ENCODE measurements at regions not wholly inside any gene's neighbourhood (a gene's known extent, or its start where the extent isn't known, plus 50 kb on each side); places are given as distances from the start of the nearest gene placed in this dataset.

DNA sequence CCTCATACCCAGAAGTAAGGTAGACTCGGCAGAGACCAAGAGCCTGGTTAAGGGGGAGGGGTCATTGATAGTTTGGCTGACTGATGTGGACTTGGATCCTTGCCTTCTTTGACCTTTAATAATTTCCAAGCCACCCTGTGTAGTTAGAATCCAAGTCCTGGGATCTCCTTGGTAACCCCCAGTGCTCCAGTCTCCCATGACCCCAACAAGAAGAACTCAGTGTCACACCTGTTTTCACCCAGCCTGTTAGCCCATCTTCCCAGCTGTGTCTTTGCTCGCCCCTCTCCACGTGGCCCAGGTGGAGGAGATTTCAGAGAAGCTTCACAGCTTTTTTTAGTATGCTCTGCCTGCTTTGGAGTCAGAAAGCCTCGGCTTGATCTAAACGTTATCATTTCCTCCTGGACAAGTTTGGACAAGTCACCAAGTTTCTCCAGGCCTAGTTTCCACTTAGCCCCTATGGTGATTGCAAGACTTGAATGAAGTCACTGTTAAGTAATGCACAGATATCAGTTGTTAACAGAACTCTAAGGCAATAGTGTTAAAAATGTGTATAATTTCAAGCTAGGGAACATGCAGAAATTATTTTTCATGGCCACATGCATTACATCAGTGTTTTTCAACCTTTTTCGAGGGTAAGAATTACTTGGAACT is 170.0 kb downstream of the TMEM38B start:
- no peak for DNase-seq

DNA sequence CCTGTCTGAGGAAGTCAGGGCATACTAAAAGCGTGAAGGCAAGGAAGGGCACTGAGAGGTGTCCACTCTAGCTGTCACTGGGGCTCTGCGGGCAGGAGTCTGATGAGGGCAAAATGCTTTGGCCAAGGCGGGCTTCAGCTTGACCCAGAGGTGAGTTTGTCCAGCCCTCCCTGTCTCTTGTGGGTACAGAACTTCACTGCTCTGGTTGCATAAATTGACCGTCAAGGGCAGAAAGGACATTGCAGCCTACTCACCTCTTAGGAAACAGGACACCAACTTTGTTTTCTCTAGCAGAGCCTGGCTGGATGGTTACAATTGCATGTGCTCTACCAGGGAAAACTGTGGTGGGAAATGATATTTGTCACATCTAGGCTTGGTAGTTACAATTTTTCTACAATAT is 170.9 kb downstream of the TMEM38B start:
- DNase-seq: no peak

DNA sequence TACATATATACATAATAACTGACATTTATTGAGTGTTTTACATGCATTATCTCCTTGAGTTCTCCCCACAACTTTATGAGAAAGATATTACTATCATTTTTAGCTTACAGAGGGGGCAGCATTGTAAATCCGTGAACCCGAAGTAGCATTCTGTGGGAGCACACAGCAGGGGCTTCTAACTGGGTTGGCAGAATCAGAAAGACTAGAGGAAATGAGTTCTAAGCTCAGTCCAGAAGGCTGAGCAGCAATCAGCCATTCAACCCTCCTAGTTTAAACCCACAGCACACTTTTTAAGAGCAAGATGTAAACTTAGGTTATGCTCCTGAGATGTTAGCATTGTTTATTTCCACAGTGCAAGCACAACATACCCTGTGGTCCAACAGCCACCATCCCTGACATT is 177.2 kb downstream of the TMEM38B start:
- DNase-seq: no peak

DNA sequence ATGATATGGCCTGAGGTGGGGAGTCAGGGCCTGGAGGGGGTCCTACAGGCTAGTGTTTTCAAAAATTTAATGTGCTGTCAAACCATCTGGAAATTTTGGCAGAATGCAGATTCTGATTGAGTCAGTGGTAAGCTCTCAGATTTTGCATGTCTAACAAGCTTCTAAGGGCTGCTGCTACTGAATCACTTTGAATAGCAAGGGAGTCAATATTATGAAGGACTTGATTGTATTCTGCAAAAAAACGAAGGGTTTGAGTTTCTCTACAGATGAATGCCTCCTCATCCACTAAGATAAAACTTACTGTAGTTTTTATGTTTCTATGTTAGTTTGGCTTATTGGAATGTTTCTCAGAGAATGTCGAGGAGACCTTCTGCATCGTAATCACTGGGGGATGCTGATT is 179.5 kb downstream of the TMEM38B start:
- no peak for DNase-seq

DNA sequence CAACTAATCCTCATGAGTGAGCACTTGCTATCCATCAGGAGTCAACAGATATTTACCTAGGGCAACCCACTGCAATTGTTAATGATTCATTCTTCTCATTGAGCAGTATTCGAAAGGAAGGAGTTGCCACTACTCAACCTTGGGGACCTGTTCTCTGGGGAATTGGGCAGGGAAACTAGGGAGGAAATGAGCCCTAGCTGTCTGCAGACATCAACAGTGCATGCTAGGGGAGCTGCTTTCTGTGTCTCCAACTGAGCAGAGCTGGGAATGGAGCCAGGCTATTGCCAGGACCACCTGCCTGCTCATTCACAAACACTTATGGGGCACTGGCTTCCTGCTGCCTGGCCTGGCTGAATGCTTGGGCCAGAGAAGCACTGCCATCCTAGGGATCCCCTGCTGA is 183.4 kb downstream of the TMEM38B start:
- no peak for DNase-seq

DNA sequence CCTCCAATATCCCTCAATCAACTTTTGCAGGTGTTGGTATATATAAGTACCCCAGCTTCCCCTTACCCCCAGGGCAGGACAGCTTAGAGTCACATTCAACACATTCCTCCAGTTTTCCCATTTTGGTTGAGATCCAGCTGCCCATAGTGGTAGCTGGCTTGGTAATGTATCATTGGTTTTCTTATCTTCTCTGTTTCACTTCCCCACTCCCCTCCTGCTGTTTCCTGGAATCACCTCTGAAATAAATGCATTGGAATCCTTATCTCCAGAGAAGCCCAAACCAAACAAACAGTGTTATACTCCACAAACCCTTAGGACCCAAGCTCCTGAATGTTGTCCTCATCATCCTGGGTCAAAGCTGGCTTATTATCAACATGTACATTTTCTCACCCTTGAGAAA is 184.8 kb downstream of the TMEM38B start:
- no peak for DNase-seq

DNA sequence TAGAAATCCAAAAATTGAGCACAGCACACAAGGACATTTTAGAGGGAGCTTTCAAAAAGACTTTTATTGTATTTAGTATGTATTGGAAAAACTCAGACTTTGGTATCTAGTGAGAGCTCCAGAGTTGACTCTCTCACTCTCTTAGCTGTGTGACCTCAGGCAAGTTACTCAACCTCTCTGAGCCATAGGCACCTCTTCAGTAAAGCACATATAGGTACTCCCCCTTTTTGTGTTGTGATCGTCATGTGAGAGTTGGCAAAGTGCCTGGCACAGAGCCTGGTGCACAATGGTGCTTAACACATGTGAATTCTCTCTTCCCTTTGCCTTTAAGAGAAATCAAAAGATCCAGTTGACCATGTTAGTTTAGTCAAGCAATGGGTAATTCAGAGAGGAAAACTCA is 186.2 kb downstream of the TMEM38B start:
- DNase-seq: no peak

DNA sequence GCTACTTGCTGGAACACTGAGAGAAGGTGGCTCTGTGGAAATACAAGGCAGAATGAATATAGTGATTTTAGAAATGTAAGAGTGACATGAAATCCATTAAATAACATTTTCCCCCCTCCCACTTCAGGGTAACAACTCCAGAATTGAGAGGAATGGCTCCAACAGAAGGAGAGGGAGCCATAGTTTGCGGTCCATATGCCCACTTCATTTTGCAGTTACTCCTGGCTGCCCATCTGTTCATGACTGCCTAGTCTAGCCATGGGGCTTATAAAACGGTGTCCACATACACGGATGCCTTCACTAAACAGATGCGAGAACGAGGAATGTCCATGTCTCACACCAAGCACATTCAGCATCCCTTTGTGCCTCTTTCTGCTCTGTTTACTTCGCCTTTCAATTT is 186.7 kb downstream of the TMEM38B start:
- DNase-seq: no peak

DNA sequence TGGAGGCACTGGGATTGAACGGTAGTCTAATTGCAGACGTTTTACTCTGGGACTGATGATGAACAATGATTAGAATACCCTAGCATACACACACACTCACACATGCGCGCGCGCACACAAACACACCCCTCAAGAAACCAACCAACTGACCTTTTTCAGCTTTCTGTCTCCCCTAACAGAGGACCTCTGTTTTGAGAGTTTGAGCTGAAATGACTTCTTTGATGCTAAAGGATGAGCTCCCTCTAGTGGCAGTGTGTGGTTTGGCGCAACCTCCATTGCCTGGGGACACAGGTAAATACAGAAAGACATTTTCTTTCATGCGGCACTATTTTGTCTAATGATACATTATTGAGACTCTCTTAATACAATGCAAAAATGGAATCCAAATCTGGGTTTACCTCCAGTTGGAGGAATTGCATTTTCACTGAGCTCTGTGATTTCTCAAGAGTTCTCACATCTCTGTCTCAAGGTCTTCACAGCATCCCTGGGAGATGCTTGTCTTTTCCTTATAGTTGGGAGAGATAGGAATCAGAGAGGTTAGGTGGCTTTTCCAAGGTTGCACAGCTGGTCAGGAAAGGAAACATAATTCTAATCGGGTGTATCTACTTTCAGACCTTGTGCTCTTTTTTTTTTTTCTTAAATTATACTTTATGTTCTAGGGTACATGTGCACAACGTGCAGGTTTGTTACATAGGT is 187.5 kb downstream of the TMEM38B start:
- DNase-seq: peak; percentile 63

DNA sequence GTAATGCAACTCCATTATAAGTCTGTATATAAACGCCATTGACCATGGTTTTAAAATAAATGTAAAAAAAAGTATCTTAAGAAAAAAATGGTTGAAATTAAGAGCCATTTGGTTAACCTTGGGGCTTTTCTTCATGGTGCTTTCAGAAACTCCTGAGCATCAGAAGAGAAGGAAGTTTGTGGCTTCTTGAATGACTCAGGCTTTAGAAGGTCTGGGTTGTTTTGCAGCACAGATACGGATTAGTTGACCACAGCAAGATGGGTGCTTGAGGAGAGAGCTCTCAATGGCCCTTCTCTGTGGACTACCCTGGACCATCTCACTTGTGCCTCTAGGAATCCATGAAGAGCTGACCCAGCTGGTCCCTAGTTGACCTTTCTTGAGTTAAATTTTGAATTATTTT is 189.5 kb downstream of the TMEM38B start:
- peak; percentile 52 for DNase-seq

DNA sequence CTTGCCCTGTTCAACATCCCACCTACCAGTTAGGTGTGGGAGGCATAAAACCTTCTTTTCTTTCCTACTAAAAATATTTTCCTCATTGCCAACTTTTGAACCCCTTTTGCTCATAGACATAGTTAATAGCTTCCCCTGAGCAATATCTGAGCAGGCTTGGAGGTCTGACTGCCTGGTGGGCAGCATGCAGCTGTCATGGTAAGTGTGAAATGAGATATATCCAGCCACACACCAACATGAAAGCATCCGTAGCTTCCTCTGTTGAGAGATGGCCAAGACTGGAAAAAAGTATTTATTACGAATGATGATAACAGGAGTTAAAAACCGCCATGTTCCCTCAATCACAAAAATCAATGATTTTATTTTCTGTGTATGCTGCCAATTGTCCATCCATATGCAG is 190.1 kb downstream of the TMEM38B start:
- no peak for DNase-seq

DNA sequence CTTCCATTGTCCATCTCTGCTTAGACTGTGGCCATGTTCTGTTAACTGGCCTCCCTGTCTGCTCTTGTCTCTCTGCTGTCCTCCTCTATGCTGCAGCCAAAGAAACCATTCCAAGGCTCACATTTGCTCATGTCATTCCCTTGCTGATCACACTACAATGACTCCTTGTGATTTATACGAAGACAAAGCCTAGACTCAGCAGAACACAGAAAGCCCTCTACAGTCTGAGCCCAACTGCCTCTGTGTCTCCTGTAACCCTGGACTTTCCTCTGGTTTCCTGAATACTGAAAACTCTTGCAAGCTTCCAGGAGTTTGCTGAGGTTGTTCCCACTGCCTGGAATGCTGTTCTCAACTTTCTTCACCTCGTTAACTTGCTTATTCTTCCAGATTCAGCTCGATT is 191.8 kb downstream of the TMEM38B start:
- DNase-seq: no peak

DNA sequence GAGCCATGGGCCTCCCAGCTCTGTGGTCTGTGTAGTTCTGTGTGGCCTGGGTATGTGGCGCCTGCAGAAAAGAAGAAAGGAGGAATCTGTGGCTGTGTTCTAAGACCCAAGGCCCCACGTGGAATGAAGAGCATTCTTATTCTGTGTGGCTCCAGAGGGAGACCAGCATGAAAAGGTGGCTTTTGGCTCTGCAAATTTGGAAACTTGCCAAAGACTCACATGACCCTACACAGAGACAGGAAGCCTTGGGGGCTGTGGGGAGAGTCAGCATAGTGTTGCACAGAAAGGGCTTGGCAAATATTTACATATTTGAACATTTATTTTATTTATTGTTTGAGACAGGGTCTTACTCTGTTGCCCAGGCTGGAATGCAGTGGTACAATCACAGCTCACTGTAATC is 193.3 kb downstream of the TMEM38B start:
- no peak for DNase-seq

DNA sequence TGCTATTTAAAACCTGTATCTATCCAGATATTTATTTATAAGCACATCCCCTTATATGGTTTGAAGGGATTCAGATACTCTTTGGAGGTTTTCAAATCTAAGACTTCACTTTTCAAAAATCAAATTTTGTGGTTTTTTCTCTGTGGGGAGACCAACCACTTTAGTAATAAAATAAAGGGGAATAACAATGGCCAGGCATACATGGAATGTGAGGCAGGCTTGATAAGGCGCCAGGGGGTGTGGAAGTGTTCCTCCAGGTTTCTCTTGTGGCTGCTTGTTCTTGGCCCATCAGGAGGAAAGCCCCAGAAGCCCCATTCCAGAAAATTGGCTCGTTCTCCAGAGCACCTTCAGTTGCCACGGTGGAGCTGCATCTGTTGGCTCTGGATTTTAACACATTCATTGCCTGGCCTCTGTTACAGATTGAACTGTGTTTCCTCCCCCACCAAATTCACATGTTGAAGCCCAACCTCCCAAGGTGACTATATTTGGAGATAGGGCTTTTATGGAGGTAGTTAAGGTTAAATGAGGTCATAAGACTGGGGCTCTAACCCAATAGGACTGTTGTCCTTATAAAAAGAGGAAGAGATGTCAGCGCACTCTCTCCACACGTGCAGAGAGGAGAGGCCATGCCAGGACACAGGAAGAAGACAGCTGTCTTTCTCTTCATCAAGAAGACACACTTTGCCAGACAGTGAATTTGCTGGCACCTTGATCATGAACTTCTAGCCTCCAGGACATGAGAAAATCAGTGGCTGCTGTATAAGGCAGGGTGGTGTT is 195.9 kb downstream of the TMEM38B start:
- DNase-seq: no peak

DNA sequence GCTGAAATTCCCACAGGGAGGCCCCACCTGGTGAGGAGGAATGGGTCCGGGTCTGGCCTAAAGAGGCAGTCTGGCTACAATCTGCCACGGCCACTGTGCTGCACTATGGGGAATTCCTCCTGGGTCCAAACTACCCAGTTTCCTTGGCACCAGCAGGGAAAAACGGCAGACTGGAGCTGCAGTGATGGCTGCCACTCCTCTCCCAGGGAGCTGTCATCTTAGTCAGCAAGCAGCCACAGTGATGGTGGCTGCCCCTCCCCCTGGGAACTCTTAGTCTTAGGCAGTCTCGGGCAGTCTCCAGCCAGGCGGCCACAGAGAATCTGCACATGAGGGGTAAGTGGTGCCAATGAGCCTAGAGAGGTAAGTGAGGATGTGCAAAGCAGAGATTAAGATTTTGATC is 205.8 kb downstream of the TMEM38B start:
- no peak for DNase-seq

DNA sequence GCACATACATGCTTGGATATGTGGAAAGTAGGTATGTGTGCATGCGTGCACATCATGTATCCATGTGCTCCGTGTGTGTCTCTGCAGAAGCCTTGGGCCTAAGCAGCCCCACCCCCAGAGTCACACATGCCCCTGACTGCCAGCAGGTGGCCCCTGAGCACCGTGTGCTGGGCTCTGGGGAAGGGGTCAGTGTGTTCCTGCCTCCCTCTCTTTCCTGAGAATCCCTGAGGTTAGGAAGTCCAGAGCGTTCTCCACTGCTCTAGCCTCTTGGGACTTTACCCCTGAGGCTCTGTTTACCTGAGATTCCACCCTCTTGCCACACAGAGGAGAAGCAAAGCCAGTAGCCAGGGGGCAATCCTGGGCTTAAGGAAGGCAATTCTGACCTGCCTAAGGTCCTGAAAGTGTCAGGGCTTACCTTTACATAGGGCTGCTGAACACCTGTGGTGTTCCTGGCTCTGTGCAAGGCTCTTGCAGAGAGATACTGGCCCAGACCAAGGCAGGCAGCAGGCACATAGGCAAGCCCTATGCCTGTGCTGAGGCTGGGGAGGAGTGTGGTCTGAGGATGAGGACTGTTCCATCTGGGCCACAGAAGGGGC is 207.3 kb downstream of the TMEM38B start:
- DNase-seq: peak; percentile 37

DNA sequence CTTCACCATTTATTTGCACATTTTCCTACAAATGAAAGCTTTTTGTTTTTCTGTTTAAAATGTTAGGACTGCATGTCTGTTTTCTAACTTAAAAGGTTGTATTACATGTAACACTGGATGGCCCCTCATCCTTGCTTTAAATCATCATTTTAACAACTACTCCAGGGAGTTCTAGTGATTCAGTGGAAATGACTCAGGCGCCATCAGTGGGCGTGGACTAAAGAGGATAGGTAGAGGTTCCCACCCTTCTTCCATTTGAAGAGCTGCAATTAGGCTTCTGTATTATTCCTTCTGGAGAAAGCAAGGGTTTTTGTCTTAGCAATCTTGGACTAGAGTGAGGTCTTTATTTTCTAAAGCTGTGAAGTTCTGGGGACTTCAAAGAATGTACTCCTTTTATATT is 213.7 kb downstream of the TMEM38B start:
- no peak for DNase-seq

DNA sequence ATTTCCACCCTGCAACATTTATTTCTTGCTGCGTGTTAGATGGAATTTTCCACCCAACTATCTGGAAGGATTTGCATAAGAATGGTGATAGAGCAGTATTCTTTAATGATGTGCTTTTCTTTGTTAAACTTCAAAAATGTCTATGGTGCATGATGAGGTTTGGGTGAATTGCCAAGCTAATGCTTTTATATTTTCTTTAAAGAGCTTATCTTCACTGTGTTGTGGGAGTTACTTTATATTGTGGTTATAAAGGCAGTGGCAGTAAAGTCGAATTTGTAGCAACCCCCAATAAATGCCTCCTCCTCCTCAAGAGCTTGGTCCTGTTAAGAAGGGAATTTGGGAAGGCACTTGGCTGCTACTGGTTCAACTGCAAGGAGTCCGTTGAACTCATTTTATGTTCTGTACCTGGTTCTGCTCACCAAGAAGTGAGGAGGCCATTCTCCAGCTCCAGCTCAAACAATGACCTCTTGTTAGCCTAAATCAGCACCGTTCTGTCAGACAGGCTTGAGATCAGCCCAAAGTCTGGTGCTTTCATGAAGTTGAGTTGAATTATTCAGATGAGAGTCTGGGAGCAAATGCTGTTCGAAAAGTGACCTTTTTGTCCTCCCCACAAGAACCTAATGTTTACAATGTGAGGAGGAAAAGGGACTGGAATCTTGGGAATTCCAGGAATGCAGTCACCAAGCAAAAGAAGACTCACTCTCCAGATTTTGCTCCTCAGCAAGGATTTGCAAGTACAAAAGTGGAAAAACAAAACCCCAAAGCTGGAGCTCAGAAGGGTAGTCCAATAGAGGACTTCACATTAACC is 217.0 kb downstream of the TMEM38B start:
- no peak for DNase-seq

DNA sequence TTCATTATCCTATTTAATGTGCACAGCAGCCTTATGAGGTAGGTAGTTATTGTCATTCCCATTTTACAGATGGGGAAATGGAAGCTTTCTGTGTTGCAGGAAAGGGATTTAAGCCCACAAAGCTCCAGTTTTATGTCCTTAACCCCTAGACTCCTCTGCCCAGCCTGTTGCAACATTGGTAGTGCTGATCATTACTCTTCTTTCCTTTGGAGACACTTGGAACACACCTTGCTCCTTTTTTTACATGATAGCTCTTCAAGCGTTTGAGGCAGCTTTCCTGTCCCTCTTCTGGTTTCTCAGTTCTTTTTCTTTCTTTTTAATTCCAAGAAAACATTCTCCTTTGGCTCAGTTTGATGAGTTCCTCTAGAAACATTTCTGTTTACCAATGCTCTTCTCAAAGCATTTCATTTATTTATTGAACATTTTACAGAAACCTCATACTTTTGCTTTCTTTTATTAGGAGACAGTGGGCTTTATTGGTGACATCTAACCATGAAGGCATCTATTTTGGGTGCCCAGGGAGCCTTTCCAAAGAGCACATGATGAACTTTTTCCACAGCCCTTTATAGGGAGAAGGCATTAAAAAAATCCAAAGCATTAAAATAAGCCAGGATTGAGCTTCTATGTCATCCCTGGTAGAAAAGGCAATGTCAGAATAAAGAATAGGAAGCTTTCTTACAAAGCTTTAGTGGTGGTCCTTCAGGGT is 218.0 kb downstream of the TMEM38B start:
- DNase-seq: no peak

DNA sequence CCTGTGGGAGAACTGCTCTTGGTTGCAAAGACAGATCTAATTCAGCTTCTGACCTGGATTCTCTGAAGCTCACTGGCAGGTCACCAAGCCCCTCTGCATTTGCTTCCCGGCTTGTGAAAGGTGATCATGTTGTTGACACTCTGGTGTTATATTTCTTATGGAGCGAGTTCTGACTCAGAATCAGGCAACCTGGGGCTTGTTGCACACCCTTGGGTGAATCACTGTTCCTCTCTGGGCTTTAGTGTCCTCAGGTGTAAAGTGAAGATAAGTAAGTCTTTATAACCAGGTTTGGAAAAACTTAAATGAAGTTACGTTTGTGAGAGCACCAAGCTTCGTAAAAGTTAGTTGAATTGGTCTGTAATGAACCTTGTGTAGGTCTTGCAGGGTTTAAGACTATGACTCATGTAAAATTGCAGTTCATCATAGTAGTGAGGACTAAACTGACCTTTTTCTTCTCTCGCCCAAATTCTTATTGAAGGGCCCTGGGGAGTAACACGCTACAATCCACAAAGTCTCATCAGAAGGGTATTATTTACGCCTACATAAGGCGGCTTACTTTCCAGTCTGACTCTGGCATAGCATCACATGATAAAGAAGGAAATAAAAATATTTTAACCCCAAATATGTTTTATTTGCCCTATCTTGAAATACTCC is 218.6 kb downstream of the TMEM38B start:
- DNase-seq: no peak

DNA sequence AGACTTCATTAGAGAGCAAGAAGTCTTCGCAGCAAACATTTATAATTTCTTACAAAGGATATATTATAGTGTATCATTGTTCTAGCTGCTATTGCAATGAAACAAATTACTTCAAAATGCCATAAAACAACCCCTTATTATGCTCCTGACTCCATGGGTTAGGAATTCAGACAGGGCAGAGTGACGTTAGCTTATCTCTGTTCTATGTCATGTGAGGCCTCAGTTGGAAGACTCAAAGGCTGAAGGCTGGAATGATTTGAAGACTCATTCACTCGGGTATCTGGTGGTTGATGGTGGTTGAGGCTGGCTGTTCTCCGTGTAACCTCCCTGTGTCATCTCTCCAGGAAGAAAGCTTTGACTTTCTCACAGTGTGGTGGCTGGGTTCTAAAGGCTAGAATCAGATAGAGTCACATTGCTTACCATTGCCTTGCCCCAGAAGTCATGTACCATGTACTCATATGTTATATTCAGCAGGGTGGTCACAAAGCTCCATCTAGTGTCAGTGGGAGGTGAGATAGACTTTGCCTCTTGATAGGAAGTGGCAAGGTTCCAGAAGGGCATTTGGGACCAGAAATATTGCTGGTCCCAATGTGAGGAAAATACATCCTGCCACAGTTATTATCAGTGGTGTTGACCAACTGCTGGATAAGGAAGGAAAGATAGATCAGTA is 226.9 kb downstream of the TMEM38B start:
- no peak for DNase-seq
